Stimulated activated CD4-positive, alpha-beta T cell treated with anti-CD3 and anti-CD28 coated beads, Interleukin-15, amount 100 ng/mL, for 24 hours (primary cell): ENCODE measurements at regions not wholly inside any gene's neighbourhood (a gene's known extent, or its start where the extent isn't known, plus 50 kb on each side); places are given as distances from the start of the nearest gene placed in this dataset.

Experiments
- DNase-seq: peaks from one replicate; pipeline ENCODE4 v3.0.0-alpha.2; 2020

GRCh38 chr9:107759009-107759822 lies 269.6 kb upstream of the KLF4 start:
- DNase-seq = no peak

DNA sequence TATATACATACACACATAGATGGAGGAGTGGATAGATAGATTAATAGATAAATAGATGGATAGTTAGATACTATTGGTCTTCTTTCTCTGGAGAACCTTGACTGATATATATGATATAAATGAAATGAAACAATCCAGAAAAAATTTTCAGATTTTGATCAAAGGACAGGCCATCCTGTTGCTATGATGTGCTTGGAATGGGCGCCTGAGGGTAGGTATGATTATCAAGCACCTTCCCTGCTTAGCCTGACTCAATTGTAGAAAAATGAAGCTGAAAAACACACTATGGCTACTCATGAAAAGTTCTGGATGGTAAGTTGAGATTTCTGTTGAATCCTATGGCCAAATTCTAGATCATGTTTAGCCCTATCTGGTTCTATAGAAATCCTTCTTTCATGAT lies 266.5 kb upstream of the KLF4 start:
- DNase-seq = no peak

GRCh38 chr9:107755246-107755645 lies 265.7 kb upstream of the KLF4 start:
- DNase-seq = no peak

- DNase-seq = no peak
These were observed 262.1 kb upstream of the KLF4 start for GRCh38 chr9:107751567-107752210.

DNA sequence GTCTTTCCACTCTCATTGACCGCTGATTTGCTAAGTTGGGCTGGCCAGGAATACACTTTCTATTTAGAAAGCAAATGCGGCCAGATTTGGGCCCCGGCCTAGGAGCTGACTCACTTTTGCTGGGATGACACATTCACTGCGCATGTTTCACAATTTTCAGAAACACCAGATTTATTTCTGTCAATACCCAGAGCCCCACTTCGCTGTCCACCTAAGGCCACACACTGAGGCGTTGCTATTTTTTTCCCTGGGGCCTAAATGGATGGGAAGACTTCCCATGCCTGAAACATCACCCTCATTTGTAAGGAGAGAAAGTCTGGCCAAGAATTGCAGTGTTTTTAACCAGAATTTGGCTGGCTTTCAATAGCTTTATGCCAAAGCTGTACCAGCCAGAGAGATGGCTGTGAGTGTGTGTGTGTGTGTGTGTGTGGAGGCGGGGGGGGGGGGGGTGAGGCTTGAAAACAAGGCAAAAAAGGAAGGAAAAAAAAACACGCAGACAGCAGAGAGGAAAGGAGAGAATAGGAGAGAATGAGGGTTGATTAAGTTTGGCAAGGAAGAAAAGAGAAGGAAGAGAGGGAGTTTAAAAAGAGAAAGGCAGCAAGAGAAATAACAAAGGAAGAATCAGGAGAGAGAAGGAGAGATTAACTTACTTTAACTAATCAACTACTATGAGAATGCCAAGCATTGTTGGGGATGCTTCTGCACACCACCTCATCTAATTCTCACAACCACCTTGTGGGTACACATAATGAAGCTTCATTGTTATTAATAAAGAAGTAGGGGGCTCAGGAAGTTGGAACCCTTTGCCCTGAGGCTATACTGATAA lies 261.4 kb upstream of the KLF4 start:
- no peak for DNase-seq

- no peak for DNase-seq
These were observed 260.3 kb upstream of the KLF4 start for GRCh38 chr9:107749787-107750444.

DNA sequence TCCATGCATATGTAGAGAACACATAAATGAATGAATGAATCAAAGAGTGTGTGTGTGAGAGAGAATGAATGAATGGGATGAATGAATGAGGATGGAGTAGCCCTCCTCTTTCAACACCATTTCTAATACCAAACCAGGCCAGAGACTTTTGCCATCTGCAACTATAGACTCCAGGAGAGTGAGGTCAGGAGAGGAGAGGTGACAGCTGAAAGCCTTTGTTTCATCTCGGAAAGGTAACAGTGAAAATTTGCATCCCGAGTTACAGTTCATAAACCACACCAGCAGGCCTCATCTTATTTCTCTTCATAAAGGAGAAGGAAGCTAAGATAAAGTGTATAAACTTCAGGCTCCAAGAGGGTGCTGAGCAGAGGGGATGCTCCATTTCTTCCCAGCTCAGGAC lies 255.3 kb upstream of the KLF4 start:
- no peak for DNase-seq

- no peak for DNase-seq
These were observed 253.2 kb upstream of the KLF4 start for GRCh38 chr9:107742531-107743309.

GRCh38 chr9:107740088-107740980 lies 250.8 kb upstream of the KLF4 start:
- DNase-seq = no peak

DNA sequence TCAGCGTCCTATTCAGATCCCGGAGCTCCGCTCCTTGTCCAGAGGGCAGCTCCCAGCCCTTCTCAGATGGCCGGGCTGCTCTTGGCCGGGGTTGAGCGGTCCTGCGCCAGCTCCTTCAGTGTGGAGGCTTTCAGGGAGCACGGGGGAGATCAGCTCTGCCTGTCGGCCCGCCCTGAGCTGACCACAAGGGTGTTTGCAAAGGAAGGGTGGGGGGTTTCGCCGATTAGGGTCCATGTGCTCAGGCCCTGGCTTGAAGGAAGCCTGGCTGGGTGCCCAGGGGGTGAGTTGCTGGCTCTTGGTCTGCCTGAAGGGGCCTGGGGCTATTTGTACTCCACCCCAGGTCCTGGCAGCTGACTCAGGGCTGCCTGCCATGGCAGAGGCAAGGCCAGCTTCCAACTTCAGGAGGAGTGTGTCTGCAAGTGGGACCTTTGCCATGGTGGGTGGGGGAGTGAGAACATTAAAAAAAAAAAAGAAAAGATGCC lies 250.1 kb upstream of the KLF4 start:
- no peak for DNase-seq

GRCh38 chr9:107738789-107739188 lies 249.2 kb upstream of the KLF4 start:
- DNase-seq = no peak

DNA sequence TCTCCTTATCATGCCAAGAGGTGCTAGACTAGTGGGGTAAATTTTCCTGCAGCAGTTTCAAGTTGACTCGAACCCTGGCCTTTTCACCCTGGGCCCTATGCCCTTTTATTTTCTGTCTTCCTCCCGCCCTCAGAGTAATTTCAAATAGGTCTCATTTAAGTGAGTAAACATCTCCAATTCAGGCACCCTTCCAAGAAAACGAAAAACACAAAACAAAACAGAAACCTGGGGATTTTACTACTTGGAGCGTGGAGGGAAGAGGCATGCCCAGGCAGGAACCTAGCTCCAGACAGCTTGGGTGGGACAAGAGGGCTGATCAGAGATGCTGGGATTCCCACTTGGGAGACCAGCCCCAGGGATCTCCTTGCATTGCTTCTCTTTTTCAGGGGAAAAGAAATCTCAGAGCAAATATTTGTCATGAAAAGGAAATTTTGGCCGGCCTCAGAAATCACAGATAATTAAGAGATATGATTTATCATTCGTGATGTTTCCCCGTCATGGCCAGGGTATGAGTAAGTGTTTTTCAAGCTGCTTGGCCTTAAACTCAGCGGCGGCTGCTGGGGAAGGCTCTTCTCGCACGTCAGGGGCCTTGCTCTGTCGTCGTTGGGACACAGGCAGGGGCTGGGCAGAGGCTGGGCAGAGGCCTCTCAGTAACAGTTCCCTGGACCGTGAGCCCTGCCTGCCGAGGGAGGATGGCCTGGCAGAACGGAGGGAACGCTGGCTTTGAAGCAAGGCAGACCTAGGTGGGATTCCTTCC lies 248.6 kb upstream of the KLF4 start:
- DNase-seq = no peak

GRCh38 chr9:107737610-107737986 lies 248.0 kb upstream of the KLF4 start:
- no peak for DNase-seq

GRCh38 chr9:107735821-107736220 lies 246.3 kb upstream of the KLF4 start:
- no peak for DNase-seq

- DNase-seq = no peak
These were observed 244.9 kb upstream of the KLF4 start for GRCh38 chr9:107734256-107735013.

DNA sequence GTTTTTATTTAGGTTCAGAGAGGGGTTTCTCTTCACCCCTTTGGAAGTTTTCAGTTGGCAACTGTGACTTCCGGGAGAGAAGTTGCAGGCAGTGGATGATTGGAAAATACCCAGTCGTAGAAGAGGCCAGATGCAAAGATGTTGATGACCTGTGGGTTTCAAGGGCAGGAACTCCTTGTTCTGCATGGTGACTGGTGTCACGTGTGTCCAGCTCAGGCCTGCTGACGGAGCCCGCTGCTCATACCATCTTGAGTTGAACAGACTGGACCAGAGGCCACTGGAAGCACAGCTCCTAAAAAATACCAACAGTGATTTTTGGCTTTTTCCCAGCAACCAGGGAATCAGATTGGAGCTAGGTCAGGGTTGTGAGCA lies 243.9 kb upstream of the KLF4 start:
- DNase-seq = no peak

- no peak for DNase-seq
These were observed 243.4 kb upstream of the KLF4 start for GRCh38 chr9:107732781-107733522.

- no peak for DNase-seq
These were observed 241.7 kb upstream of the KLF4 start for GRCh38 chr9:107731115-107731762.
